K562 (cell line): ENCODE measurements at regions not wholly inside any gene's neighbourhood (a gene's known extent, or its start where the extent isn't known, plus 50 kb on each side); places are given as distances from the start of the nearest gene placed in this dataset.

ENCODE experiments used
- ATAC-seq: fragments of 200-7000 bp; cut with Tn5 transposase; 3 replicates; pipeline ENCODE4 v1.9.1; 2020; ENCODE audit warnings: moderate library complexity
- BruUV-seq: library from RNA; stranded (reverse); fragments of 400-500 nt; replicated peaks from 2 replicates; lab custom pipeline; 2021; lab: Mats Ljungman, UMichigan
- CTCF ChIA-PET: fragments of 300-600 bp; formaldehyde crosslinking; extraction: SDS; loops from one replicate; lab custom pipeline; 2021; ENCODE audit warnings: low intra/inter-chr PET ratio; lab: Yijun Ruan, JAX
- POLR2A ChIA-PET: fragments of 300-600, 350-650 bp; sonication (Branson Sonifier 250); formaldehyde crosslinking; extraction: SDS; loops from one replicate; lab custom pipeline; 2021; ENCODE audit warnings: antibody characterized with exemption, inconsistent platforms; lab: Yijun Ruan, JAX
- DNase-seq, 4 experiments: peaks; one replicate each; pipeline versions ENCODE4 v3.0.0 to v3.0.0-alpha.2; 2011 to 2018; ENCODE audit warnings: low spot score in 3 of 4, mixed read lengths in 3 of 4; ENCODE audit errors: extremely low read depth in 1 of 4
- FAIRE-seq: peaks from 2 replicates; lab custom pipeline; 2011; peaks lifted over from hg19 to GRCh38; lab: Jason Lieb, UNC
- H2AFZ ChIP-seq: 2 replicates; pipeline ENCODE4 v1.6.0; 2011; ENCODE audit warnings: low read depth, low read length, control low read depth, inconsistent platforms
- H3K27ac ChIP-seq: fragments of 200-600 bp; 3 replicates; pipeline ENCODE4 v1.8.0; 2011; ENCODE audit warnings: low read depth, mild to moderate bottlenecking, control low read depth, inconsistent platforms, low read length, moderate library complexity, mixed read lengths; ENCODE audit errors: extremely low read depth
- H3K27me3 ChIP-seq, 2 experiments: fragments of 300-600 bp in 1 of 2; 2 replicates in 1 of 2; 3 replicates in 1 of 2; pipeline versions ENCODE4 v1.6.0 to v1.8.0; 2011; ENCODE audit warnings: inconsistent platforms in 2 of 2, low read length in 2 of 2, mild to moderate bottlenecking in 1 of 2, mixed read lengths in 1 of 2, moderate library complexity in 1 of 2; ENCODE audit not compliant: control insufficient read depth in 2 of 2, insufficient read depth in 2 of 2
- H3K36me3 ChIP-seq: fragments of 300-600 bp; 3 replicates; pipeline ENCODE4 v1.8.0; 2011; ENCODE audit warnings: mild to moderate bottlenecking, low read length, inconsistent platforms; ENCODE audit not compliant: control insufficient read depth, insufficient read depth
- H3K4me1 ChIP-seq, 2 experiments: fragments of 200-600 bp in 1 of 2; replicated peaks in 1 of 2; 2 replicates in 1 of 2; 3 replicates in 1 of 2; pipeline versions ENCODE4 v1.5.1 to v1.8.0; 2011; ENCODE audit warnings: inconsistent platforms in 2 of 2, low read length in 2 of 2, mild to moderate bottlenecking in 1 of 2, mixed read lengths in 1 of 2, moderate library complexity in 1 of 2; ENCODE audit not compliant: control insufficient read depth in 2 of 2, insufficient read depth in 2 of 2
- H3K4me2 ChIP-seq: 2 replicates; pipeline ENCODE4 v1.6.1; 2011; ENCODE audit warnings: low read length, control low read depth, inconsistent platforms, mixed read lengths; ENCODE audit not compliant: insufficient read depth
- H3K4me3 ChIP-seq: fragments of 200-600 bp; sonication (generic), shearing (Covaris generic); 2 replicates; pipeline ENCODE4 v1.5.1; 2016; ENCODE audit warnings: control low read depth, inconsistent platforms
- H3K79me2 ChIP-seq: fragments of 200-600 bp; 3 replicates; pipeline ENCODE4 v1.8.0; 2011; ENCODE audit warnings: low read length, inconsistent platforms; ENCODE audit not compliant: control insufficient read depth, insufficient read depth
- H3K9ac ChIP-seq, 2 experiments: 2 replicates each; pipeline versions ENCODE4 v1.6.0 to v1.6.1; 2011; ENCODE audit warnings: low read depth in 2 of 2, low read length in 2 of 2, control low read depth in 1 of 2, inconsistent platforms in 1 of 2, mild to moderate bottlenecking in 1 of 2, mixed read lengths in 1 of 2; ENCODE audit not compliant: insufficient read depth in 1 of 2
- H3K9me1 ChIP-seq: one replicate; pipeline ENCODE4 v1.6.0; 2011; ENCODE audit warnings: inconsistent platforms, mild to moderate bottlenecking, low read length, moderate library complexity; ENCODE audit not compliant: control insufficient read depth, insufficient read depth
- H3K9me3 ChIP-seq: replicated peaks from 2 replicates; pipeline ENCODE4 v1.5.1; 2011; ENCODE audit warnings: low read depth, low read length, inconsistent platforms; ENCODE audit not compliant: control insufficient read depth, insufficient read depth
- H4K20me1 ChIP-seq: replicated peaks from 2 replicates; pipeline ENCODE4 v1.6.1; 2011; ENCODE audit warnings: low read length, inconsistent platforms, mixed read lengths; ENCODE audit not compliant: control insufficient read depth, insufficient read depth
- ATF7 ChIP-seq: fragments of 450-650 bp; IDR thresholded peaks from 2 replicates; pipeline ENCODE4 v1.7.1; 2014; ENCODE audit warnings: mild to moderate bottlenecking, moderate library complexity
- ELK1 ChIP-seq: sonication (generic); formaldehyde crosslinking; IDR thresholded peaks from 2 replicates; pipeline ENCODE4 v1.8.1; 2022; ENCODE audit warnings: missing genetic modification reagents
- FOXK2 ChIP-seq, 2 experiments: fragments of 450-650 bp; IDR thresholded peaks in 1 of 2; conservative IDR thresholded peaks in 1 of 2; 2 replicates each; pipeline ENCODE4 v1.6.1; 2016; ENCODE audit warnings: low read depth in 2 of 2, mild to moderate bottlenecking in 1 of 2
- HBP1 ChIP-seq: fragments of 450-650 bp; formaldehyde crosslinking; IDR thresholded peaks from 2 replicates; pipeline ENCODE4 v1.4.0; 2022; ENCODE audit warnings: missing genetic modification characterization
- HLTF ChIP-seq: fragments of 450-650 bp; IDR thresholded peaks from 2 replicates; pipeline ENCODE4 v1.6.1; 2016
- NR0B1 ChIP-seq: fragments of 450-650 bp; IDR thresholded peaks from one replicate; pipeline ENCODE4 v1.6.1; 2018; ENCODE audit warnings: mild to moderate bottlenecking, moderate library complexity; ENCODE audit not compliant: partially characterized antibody
- PRMT5 ChIP-seq: sonication (generic); formaldehyde crosslinking; IDR thresholded peaks from 2 replicates; pipeline ENCODE4 v1.5.0; 2020; ENCODE audit warnings: missing genetic modification reagents
- SAFB ChIP-seq: fragments of 200-400 bp; formaldehyde crosslinking; IDR thresholded peaks from 2 replicates; pipeline ENCODE4 v1.6.1; 2017; ENCODE audit warnings: low read depth, low read length, borderline replicate concordance
- TBL1XR1 ChIP-seq, 2 experiments: IDR thresholded peaks; 2 replicates each; pipeline ENCODE4 v1.6.1; 2012; ENCODE audit warnings: improper control_type of control experiment in 2 of 2, low read length in 2 of 2, mild to moderate bottlenecking in 1 of 2
- WHSC1 ChIP-seq: IDR thresholded peaks from one replicate; pipeline ENCODE4 v1.6.1; 2012; ENCODE audit warnings: low read length, control low read depth, inconsistent platforms
- ZNF12 ChIP-seq: sonication (generic); formaldehyde crosslinking; IDR thresholded peaks from 2 replicates; pipeline ENCODE4 v1.4.0; 2020; ENCODE audit warnings: mild to moderate bottlenecking, missing genetic modification reagents
- ZNF609 ChIP-seq: sonication (generic); formaldehyde crosslinking; IDR thresholded peaks from 2 replicates; pipeline ENCODE4 v1.8.1; 2023; ENCODE audit warnings: missing genetic modification reagents, mild to moderate bottlenecking, borderline replicate concordance
- WGBS: fragments of 100-300 bp; shearing (Covaris generic); methylation state at CpG from one replicate; pipeline ENCODE4 v1.1.6; 2016; ENCODE audit warnings: low coverage, mixed read lengths; ENCODE audit not compliant: insufficient coverage; ENCODE audit errors: missing lambda C conversion rate; 5-methylcytosine and 5-hydroxymethylcytosine counted together
- in situ Hi-C: fragments of 300-500 bp; cut with MboI; formaldehyde crosslinking; loops from 4 replicates; pipeline ENCODE4 v1.15.0; 2018; ENCODE audit warnings: inconsistent platforms, mixed read lengths
- intact Hi-C: fragments of 100-400 bp; cut with micrococcal nuclease; formaldehyde crosslinking; loops from 2 replicates; pipeline ENCODE4 v1.14.2; 2022

GRCh38 chr7:152489044-152489443, 53.2 kb upstream of the KMT2C start:
- Histone ChIP-seq H3K4me2 (no peak overlapping the region), H3K4me1 (no peaks in the 10 kb centered on the region), H3K79me2 (no peaks in the 10 kb centered on the region), H3K9me3 (no peaks in the 10 kb centered on the region), H4K20me1 (no peaks in the 10 kb centered on the region), H3K4me3 (no peak overlapping the region), H3K36me3 (no peaks in the 10 kb centered on the region), H3K27me3 (peaks cover 0 to 6% of the 10 kb centered on the region in 2 experiments; a peak in 2 of 5 replicates), H2AFZ (no peak overlapping the region), H3K9ac (no peak overlapping the region), H3K27ac (no peak overlapping the region), H3K9me1 (no peaks in the 10 kb centered on the region)
- no peak for ATAC-seq
- no peak for DNase-seq
- FAIRE-seq: no peak
- intact Hi-C loops: no loop called here
- no TSS peak for BruUV-seq
- 49% methylated on average over 7 of the region's 7 CpGs for WGBS
- POLR2A ChIA-PET: no interaction called here
- CTCF ChIA-PET: no interaction called here
- TF ChIP-seq WHSC1 (no peak), TBL1XR1 (IDR thresholded peaks at IDR 0.05; ENCODE audit: low read length in 2 of 2) (no peak), ATF7 (no peak), HBP1 (CRISPR knock-in tag) (no peak), ELK1 (CRISPR knock-in tag) (no peak), SAFB (no peak), PRMT5 (CRISPR knock-in tag) (no peak), NR0B1 (no peak), ZNF12 (CRISPR knock-in tag) (no peak), ZNF609 (CRISPR knock-in tag) (no peak), FOXK2 (conservative IDR thresholded peaks at IDR 0.05 in 1 of 2, IDR thresholded peaks at IDR 0.05 in 1 of 2; ENCODE audit: low read depth in 2 of 2) (no peak), HLTF (no peak)
- in situ Hi-C loops: no loop called here
